BJ (cell line): ENCODE measurements at regions not wholly inside any gene's neighbourhood (a gene's known extent, or its start where the extent isn't known, plus 50 kb on each side); places are given as distances from the start of the nearest gene placed in this dataset.

Experiments used
- CTCF ChIA-PET: fragments of 350-600 bp; formaldehyde crosslinking; extraction: SDS; loops from one replicate; lab custom pipeline; 2021; ENCODE audit warnings: antibody characterized with exemption, inconsistent platforms; lab: Yijun Ruan, JAX
- POLR2A ChIA-PET: fragments of 300-600 bp; sonication (Branson Sonifier 250); formaldehyde crosslinking; extraction: SDS; loops from one replicate; lab custom pipeline; 2021; ENCODE audit warnings: antibody characterized with exemption; lab: Charles Lee
- DNase-seq: peaks from one replicate; pipeline ENCODE4 v3.0.0-alpha.2; 2011; ENCODE audit warnings: low read depth
- H3K27me3 ChIP-seq: 2 replicates; pipeline ENCODE4 v1.6.0; 2011; ENCODE audit warnings: low read length; ENCODE audit not compliant: control insufficient read depth, insufficient read depth
- H3K36me3 ChIP-seq: 2 replicates; pipeline ENCODE4 v1.5.1; 2011; ENCODE audit warnings: low read length; ENCODE audit not compliant: control insufficient read depth, insufficient read depth
- H3K4me3 ChIP-seq: 2 replicates; pipeline ENCODE4 v1.5.1; 2011; ENCODE audit warnings: low read depth, mild to moderate bottlenecking, control low read depth, low read length
- TF ChIP-seq, protein P1 (sequence below): IDR thresholded peaks from 2 replicates; pipeline ENCODE4 v1.5.1; 2011; ENCODE audit warnings: low read depth, mild to moderate bottlenecking, control low read depth, inconsistent platforms, low read length, moderate library complexity; ENCODE audit not compliant: insufficient read depth

DNA sequence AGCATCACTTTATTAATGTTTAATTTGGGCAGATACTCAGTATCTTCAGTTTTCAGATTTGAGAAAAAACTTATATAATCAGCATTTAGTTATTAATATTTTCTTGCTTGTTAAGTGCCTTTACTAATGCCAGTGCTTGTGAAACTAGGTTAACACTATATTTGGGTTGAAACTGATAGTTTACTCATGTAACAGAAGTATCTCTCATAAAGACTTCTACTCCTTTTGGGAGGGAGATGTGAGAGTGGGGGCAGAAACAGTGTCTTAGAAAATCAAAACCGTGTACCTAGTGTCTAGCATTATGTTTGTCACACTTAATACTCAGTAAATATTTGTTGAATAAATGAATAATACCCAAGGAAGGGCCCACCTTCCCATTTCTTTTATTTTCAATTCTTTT, 129.5 kb downstream of the MSTN start:
- DNase-seq = no peak
- TF ChIP-seq, protein P1, sequence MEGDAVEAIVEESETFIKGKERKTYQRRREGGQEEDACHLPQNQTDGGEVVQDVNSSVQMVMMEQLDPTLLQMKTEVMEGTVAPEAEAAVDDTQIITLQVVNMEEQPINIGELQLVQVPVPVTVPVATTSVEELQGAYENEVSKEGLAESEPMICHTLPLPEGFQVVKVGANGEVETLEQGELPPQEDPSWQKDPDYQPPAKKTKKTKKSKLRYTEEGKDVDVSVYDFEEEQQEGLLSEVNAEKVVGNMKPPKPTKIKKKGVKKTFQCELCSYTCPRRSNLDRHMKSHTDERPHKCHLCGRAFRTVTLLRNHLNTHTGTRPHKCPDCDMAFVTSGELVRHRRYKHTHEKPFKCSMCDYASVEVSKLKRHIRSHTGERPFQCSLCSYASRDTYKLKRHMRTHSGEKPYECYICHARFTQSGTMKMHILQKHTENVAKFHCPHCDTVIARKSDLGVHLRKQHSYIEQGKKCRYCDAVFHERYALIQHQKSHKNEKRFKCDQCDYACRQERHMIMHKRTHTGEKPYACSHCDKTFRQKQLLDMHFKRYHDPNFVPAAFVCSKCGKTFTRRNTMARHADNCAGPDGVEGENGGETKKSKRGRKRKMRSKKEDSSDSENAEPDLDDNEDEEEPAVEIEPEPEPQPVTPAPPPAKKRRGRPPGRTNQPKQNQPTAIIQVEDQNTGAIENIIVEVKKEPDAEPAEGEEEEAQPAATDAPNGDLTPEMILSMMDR = no peak
- POLR2A ChIA-PET = no interaction called here
- Histone ChIP-seq H3K36me3 (no peaks in the 10 kb centered on the region), H3K4me3 (no peak overlapping the region), H3K27me3 (no peaks in the 10 kb centered on the region)
- CTCF ChIA-PET = no interaction called here

- POLR2A ChIA-PET = no interaction called here
- TF ChIP-seq, protein P1 = no peak
- H3K27me3 ChIP-seq = no peaks in the 10 kb centered on the region
- no peak overlapping the region for H3K4me3 ChIP-seq
- CTCF ChIA-PET = no interaction called here
- DNase-seq = no peak
- H3K36me3 ChIP-seq = no peaks in the 10 kb centered on the region
Observed at GRCh38 chr2:189927823-189928222, 134.7 kb downstream of the MSTN start.
